ENCODE measurements at regions not wholly inside any gene's neighbourhood (a gene's known extent, or its start where the extent isn't known, plus 50 kb on each side); places are given as distances from the start of the nearest gene placed in this dataset.
"Not testable (repeated sequence)": the region's sequence is repeated elsewhere in the genome, so short reads cannot be mapped to it uniquely, and the experiment has no call there.

- Histone ChIP-seq H3K4me1 (no peaks in the 10 kb centered on the region), H3K4me3 (no peak overlapping the region), H3K9me3 (peaks cover 0 to 5% (median 0%) of the 10 kb centered on the region in 4 donors), H3K36me3 (peaks cover 0 to 4% (median 0%) of the 10 kb centered on the region in 4 donors), H3K27ac (no peak overlapping the region), H3K27me3 (peaks cover 0 to 7% (median 0%) of the 10 kb centered on the region in 3 donors)
- DNase-seq: no peak
- WGBS, 5 donors: 40 to 47% (median 44%) methylated on average over 5 to 7 of the region's 7 CpGs
- TF ChIP-seq POLR2A (IDR thresholded peaks at IDR 0.05): no peak
- no peak for TF ChIP-seq CTCF (IDR thresholded peaks at IDR 0.05)
- no peak for TF ChIP-seq POLR2AphosphoS5 (IDR thresholded peaks at IDR 0.05)
- TF ChIP-seq EP300 (IDR thresholded peaks at IDR 0.05): no peak
- intact Hi-C loops (cut with DNase I; ENCODE audit: low total_unique reads): no loop called here
Observed at GRCh38 chr16:86270696-86271095, 239.6 kb upstream of the FOXF1 start.

DNA sequence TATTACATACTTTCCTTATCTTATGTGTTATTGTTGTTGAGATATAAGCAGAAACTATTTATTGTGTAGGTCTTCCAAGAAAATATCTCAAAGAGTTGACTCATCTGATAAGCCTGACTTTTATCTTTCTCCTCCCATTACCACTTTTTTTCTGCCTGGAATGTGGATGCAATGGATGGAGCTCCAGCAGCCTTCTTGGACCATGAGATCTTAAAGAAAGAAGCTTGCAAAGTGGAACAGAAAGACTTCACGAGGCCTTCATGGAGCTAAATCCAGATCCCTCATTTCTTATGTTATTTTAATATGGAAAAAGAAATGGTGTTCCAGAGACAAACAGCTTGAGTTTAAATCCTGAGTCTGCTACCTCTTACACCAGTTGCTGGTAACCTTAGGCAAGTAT, 237.6 kb upstream of the FOXF1 start:
- WGBS, 5 donors: 73 to 92% (median 88%) methylated on average over 1 of the region's 1 CpG
- no peak for TF ChIP-seq CTCF (IDR thresholded peaks at IDR 0.05)
- TF ChIP-seq POLR2A (IDR thresholded peaks at IDR 0.05): no peak
- TF ChIP-seq POLR2AphosphoS5 (IDR thresholded peaks at IDR 0.05): no peak
- no peak for TF ChIP-seq EP300 (IDR thresholded peaks at IDR 0.05)
- peaks cover 0 to 5% (median 0%) of the 10 kb centered on the region in 4 donors for H3K9me3 ChIP-seq
- no peak overlapping the region for H3K4me3 ChIP-seq
- no peak overlapping the region for H3K27ac ChIP-seq
- peaks cover 0 to 7% (median 0%) of the 10 kb centered on the region in 3 donors for H3K27me3 ChIP-seq
- no peaks in the 10 kb centered on the region for H3K4me1 ChIP-seq
- H3K36me3 ChIP-seq: peaks cover 0 to 4% (median 0%) of the 10 kb centered on the region in 4 donors
- DNase-seq: no peak
- intact Hi-C loops (cut with DNase I; ENCODE audit: low total_unique reads): no loop called here

DNA sequence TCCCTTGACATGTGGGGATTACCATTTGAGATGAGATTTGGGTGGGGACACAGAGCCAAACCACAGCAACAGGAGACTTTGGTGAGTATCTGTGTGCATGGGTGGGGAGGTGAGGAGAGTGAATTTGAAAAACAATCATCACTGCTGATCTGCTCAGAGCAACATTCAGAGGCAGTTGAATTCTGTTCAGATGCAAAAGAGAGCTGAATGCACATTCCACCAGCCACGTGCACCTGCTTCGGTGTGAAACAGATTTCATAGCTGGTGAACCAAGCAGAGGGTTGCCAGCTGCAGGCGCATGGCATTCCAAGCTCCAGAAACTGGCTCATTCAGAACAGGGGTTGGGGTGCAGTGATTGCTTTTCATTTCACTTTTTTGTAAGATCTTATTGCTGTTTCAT, 233.1 kb upstream of the FOXF1 start:
- Histone ChIP-seq H3K9me3 (peaks cover 0 to 5% (median 0%) of the 10 kb centered on the region in 4 donors), H3K36me3 (peaks cover 0 to 4% (median 0%) of the 10 kb centered on the region in 4 donors), H3K4me1 (no peaks in the 10 kb centered on the region), H3K27ac (no peak overlapping the region), H3K4me3 (no peak overlapping the region), H3K27me3 (peaks cover 0 to 7% (median 0%) of the 10 kb centered on the region in 3 donors)
- 52 to 63% (median 62%) methylated on average over 3 of the region's 3 CpGs for WGBS, 5 donors
- intact Hi-C loops (cut with DNase I; ENCODE audit: low total_unique reads): no loop called here
- no peak for DNase-seq
- TF ChIP-seq CTCF (IDR thresholded peaks at IDR 0.05) (no peak), EP300 (IDR thresholded peaks at IDR 0.05) (no peak)

- H3K4me1 ChIP-seq; H3K27ac ChIP-seq; H3K36me3 ChIP-seq; H3K9me3 ChIP-seq; H3K4me3 ChIP-seq; DNase-seq; intact Hi-C loops (cut with DNase I; ENCODE audit: low total_unique reads); H3K27me3 ChIP-seq: not testable (repeated sequence)
- 75 to 90% (median 84%) methylated on average over 4 of the region's 4 CpGs for WGBS, 5 donors
Observed at GRCh38 chr16:86277859-86278258, 232.5 kb upstream of the FOXF1 start.

- peaks cover 0 to 24% (median 12%) of the 10 kb centered on the region in 3 donors for H3K27me3 ChIP-seq
- intact Hi-C loops (cut with DNase I; ENCODE audit: low total_unique reads): no loop called here
- 54 to 73% (median 69%) methylated on average over 11 to 12 of the region's 12 CpGs for WGBS, 5 donors
- H3K36me3 ChIP-seq: no peaks in the 10 kb centered on the region
- no peak for DNase-seq
- peak overlapping the region in 3 of 5 donors; percentile 22 to 61 (median 22) for H3K27ac ChIP-seq
- H3K9me3 ChIP-seq: no peaks in the 10 kb centered on the region
- peaks cover 0 to 2% (median 0%) of the 10 kb centered on the region in 4 donors for H3K4me1 ChIP-seq
- H3K4me3 ChIP-seq: no peak overlapping the region
- no peak for TF ChIP-seq POLR2A (IDR thresholded peaks at IDR 0.05)
- TF ChIP-seq CTCF (IDR thresholded peaks at IDR 0.05): no peak
- peak in 2 of 3 donors; percentile 14 to 17 for TF ChIP-seq POLR2AphosphoS5 (IDR thresholded peaks at IDR 0.05)
- TF ChIP-seq EP300 (IDR thresholded peaks at IDR 0.05): no peak
Observed at GRCh38 chr16:86281421-86281820, 228.9 kb upstream of the FOXF1 start.
